H1 (cell line): ENCODE measurements at regions not wholly inside any gene's neighbourhood (a gene's known extent, or its start where the extent isn't known, plus 50 kb on each side); places are given as distances from the start of the nearest gene placed in this dataset.

Experiments used
- CTCF ChIA-PET: fragments of 300-600 bp; sonication (Branson Sonifier 250); formaldehyde crosslinking; loops from one replicate; lab custom pipeline; 2021; ENCODE audit not compliant: partially characterized antibody; lab: Charles Lee
- POLR2A ChIA-PET: fragments of 300-600 bp; sonication (Branson Sonifier 250); formaldehyde crosslinking; loops from one replicate; lab custom pipeline; 2021; ENCODE audit warnings: inconsistent platforms; ENCODE audit not compliant: partially characterized antibody; lab: Charles Lee
- DNase-seq, 2 experiments: peaks; one replicate each; pipeline versions ENCODE4 v3.0.0 to v3.0.0-alpha.2; 2010 to 2022; ENCODE audit warnings: low spot score in 2 of 2, low read depth in 1 of 2, mixed read lengths in 1 of 2
- FAIRE-seq: peaks from 2 replicates; lab custom pipeline; 2011; peaks lifted over from hg19 to GRCh38; lab: Jason Lieb, UNC
- H2AFZ ChIP-seq: 2 replicates; pipeline ENCODE4 v1.8.1; 2012; ENCODE audit warnings: low read length, inconsistent platforms
- H2AK5ac ChIP-seq: 2 replicates; pipeline ENCODE4 v1.6.1; 2013; ENCODE audit warnings: low read depth, low read length
- H2BK120ac ChIP-seq: replicated peaks from 2 replicates; pipeline ENCODE3; 2013; ENCODE audit warnings: low read depth, low read length, inconsistent platforms
- H2BK12ac ChIP-seq: 2 replicates; pipeline ENCODE4 v1.6.1; 2013; ENCODE audit warnings: low read depth, low read length
- H2BK15ac ChIP-seq: 2 replicates; pipeline ENCODE4 v1.6.1; 2013; ENCODE audit warnings: low read length
- H2BK20ac ChIP-seq: 2 replicates; pipeline ENCODE4 v1.6.1; 2013; ENCODE audit warnings: low read length
- H2BK5ac ChIP-seq: 2 replicates; pipeline ENCODE4 v1.6.1; 2013; ENCODE audit warnings: low read depth, low read length
- H3K14ac ChIP-seq: 2 replicates; pipeline ENCODE4 v1.6.1; 2013; ENCODE audit warnings: inconsistent platforms; ENCODE audit not compliant: insufficient read length
- H3K18ac ChIP-seq: 2 replicates; pipeline ENCODE4 v1.6.1; 2013; ENCODE audit warnings: low read length; ENCODE audit errors: extremely low read depth
- H3K23ac ChIP-seq: 2 replicates; pipeline ENCODE4 v1.6.1; 2013; ENCODE audit warnings: inconsistent platforms; ENCODE audit not compliant: insufficient read length
- H3K23me2 ChIP-seq: 2 replicates; pipeline ENCODE4 v1.6.1; 2013; ENCODE audit warnings: low read depth, low read length
- H3K27ac ChIP-seq: 2 replicates; pipeline ENCODE4 v1.6.1; 2011; ENCODE audit warnings: low read depth, low read length, inconsistent platforms
- H3K27me3 ChIP-seq, 4 experiments: replicated peaks in 1 of 4; 1 replicate in 1 of 4; 2 replicates in 3 of 4; pipeline versions ENCODE4 v1.6.1 to v1.8.1; 2011 to 2013; ENCODE audit warnings: low read length in 3 of 4, mild to moderate bottlenecking in 3 of 4, inconsistent platforms in 2 of 4, mixed read lengths in 2 of 4, moderate library complexity in 1 of 4; ENCODE audit not compliant: control insufficient read depth in 3 of 4, insufficient read depth in 3 of 4; ENCODE audit errors: extremely low read depth in 1 of 4
- H3K36me3 ChIP-seq, 4 experiments: 2 replicates each; pipeline versions ENCODE4 v1.6.1 to v1.8.1; 2011 to 2013; ENCODE audit warnings: mild to moderate bottlenecking in 4 of 4, low read length in 3 of 4, moderate library complexity in 2 of 4, control low read depth in 1 of 4, inconsistent platforms in 1 of 4; ENCODE audit not compliant: insufficient read depth in 4 of 4, control insufficient read depth in 2 of 4
- H3K4ac ChIP-seq: replicated peaks from 2 replicates; pipeline ENCODE3; 2013; ENCODE audit warnings: low read length, low read depth, mixed read lengths, inconsistent platforms; ENCODE audit not compliant: insufficient read length
- H3K4me1 ChIP-seq, 4 experiments: replicated peaks in 1 of 4; 1 replicate in 1 of 4; 2 replicates in 3 of 4; pipeline versions ENCODE4 v1.6.1 to v1.8.1; 2011 to 2013; ENCODE audit warnings: low read length in 3 of 4, inconsistent platforms in 2 of 4, mixed read lengths in 1 of 4; ENCODE audit not compliant: insufficient read depth in 4 of 4, control insufficient read depth in 3 of 4
- H3K4me2 ChIP-seq, 2 experiments: 2 replicates each; pipeline versions ENCODE4 v1.6.1 to v1.8.1; 2011 to 2013; ENCODE audit warnings: low read depth in 2 of 2, low read length in 2 of 2, control low read depth in 1 of 2, inconsistent platforms in 1 of 2, mild to moderate bottlenecking in 1 of 2; ENCODE audit not compliant: insufficient read depth in 1 of 2
- H3K4me3 ChIP-seq, 4 experiments: fragments of 200-600, 300-600 bp in 1 of 4; sonication (generic), shearing (Covaris generic), sonication (Bioruptor Twin) in 1 of 4; 2 replicates each; pipeline versions ENCODE4 v1.5.1 to v1.8.1; 2011 to 2016; ENCODE audit warnings: low read length in 4 of 4, low read depth in 3 of 4, control low read depth in 2 of 4, inconsistent platforms in 2 of 4, mild to moderate bottlenecking in 2 of 4, mixed read lengths in 1 of 4, moderate library complexity in 1 of 4; ENCODE audit not compliant: insufficient read depth in 2 of 4; ENCODE audit errors: extremely low read depth in 1 of 4
- H3K56ac ChIP-seq: replicated peaks from 2 replicates; pipeline ENCODE3; 2013; ENCODE audit warnings: low read depth, mild to moderate bottlenecking, mixed read lengths, low read length, inconsistent platforms; ENCODE audit not compliant: insufficient read length
- H3K79me1 ChIP-seq: 2 replicates; pipeline ENCODE4 v1.6.1; 2013; ENCODE audit warnings: low read depth, low read length, control low read depth
- H3K79me2 ChIP-seq, 2 experiments: 2 replicates each; pipeline versions ENCODE4 v1.6.1 to v1.8.1; 2012 to 2013; ENCODE audit warnings: low read length in 2 of 2, mild to moderate bottlenecking in 2 of 2, inconsistent platforms in 1 of 2; ENCODE audit not compliant: insufficient read depth in 2 of 2, control insufficient read depth in 1 of 2
- H3K9ac ChIP-seq, 4 experiments: replicated peaks in 1 of 4; 1 replicate in 1 of 4; 2 replicates in 3 of 4; pipeline versions ENCODE4 v1.6.1 to v1.8.1; 2011 to 2013; ENCODE audit warnings: low read depth in 3 of 4, low read length in 3 of 4, control low read depth in 2 of 4, mild to moderate bottlenecking in 2 of 4, moderate library complexity in 2 of 4, inconsistent platforms in 1 of 4; ENCODE audit errors: extremely low read depth in 1 of 4
- H3K9me3 ChIP-seq, 2 experiments: 2 replicates each; pipeline versions ENCODE4 v1.6.1 to v1.8.1; 2012 to 2013; ENCODE audit warnings: mild to moderate bottlenecking in 2 of 2, moderate library complexity in 2 of 2, control low read depth in 1 of 2, inconsistent platforms in 1 of 2, low read depth in 1 of 2, low read length in 1 of 2, mixed read lengths in 1 of 2; ENCODE audit not compliant: insufficient read depth in 2 of 2
- H4K20me1 ChIP-seq, 2 experiments: replicated peaks in 1 of 2; 2 replicates each; pipeline versions ENCODE3 to v1.8.1; 2011 to 2013; ENCODE audit warnings: inconsistent platforms in 2 of 2, low read length in 2 of 2, mild to moderate bottlenecking in 1 of 2; ENCODE audit not compliant: insufficient read depth in 2 of 2, control insufficient read depth in 1 of 2
- H4K5ac ChIP-seq: 2 replicates; pipeline ENCODE4 v1.6.1; 2013; ENCODE audit warnings: low read length, low read depth, mixed read lengths, inconsistent platforms; ENCODE audit not compliant: insufficient read length
- H4K8ac ChIP-seq: 2 replicates; pipeline ENCODE4 v1.8.0; 2013; ENCODE audit warnings: mild to moderate bottlenecking, moderate library complexity, low read length, inconsistent platforms; ENCODE audit not compliant: insufficient read depth; ENCODE audit errors: extremely low read depth
- H4K91ac ChIP-seq: replicated peaks from 2 replicates; pipeline ENCODE3; 2013; ENCODE audit warnings: low read length, mixed read lengths, inconsistent platforms; ENCODE audit not compliant: insufficient read length
- WGBS, 2 experiments: shearing (Covaris generic) in 1 of 2; methylation state at CpG; one replicate each; pipeline versions ENCODE4 v1.1.6 to v1.1.7; 2013 to 2015; ENCODE audit warnings: low lambda C conversion rate in 2 of 2, mixed read lengths in 2 of 2, inconsistent platforms in 1 of 2, low coverage in 1 of 2, missing lambda C conversion rate in 1 of 2; ENCODE audit not compliant: insufficient replicate concordance in 2 of 2, insufficient coverage in 1 of 2, insufficient read length in 1 of 2; ENCODE audit errors: extremely low coverage in 1 of 2, missing lambda C conversion rate in 1 of 2; 5-methylcytosine and 5-hydroxymethylcytosine counted together

- H3K79me1 ChIP-seq: no peaks in the 10 kb centered on the region
- POLR2A ChIA-PET: interaction anchor here (0.6 kb wide), 1 partner anchor 138 kb away, joined by 3 read pairs; no protein-coding TSS in a partner anchor
- H3K23me2 ChIP-seq: no peaks in the 10 kb centered on the region
- H3K14ac ChIP-seq: no peak overlapping the region
- no peak overlapping the region for H3K56ac ChIP-seq
- H3K79me2 ChIP-seq: no peaks in the 10 kb centered on the region
- no peak overlapping the region for H3K9ac ChIP-seq
- no peak overlapping the region for H3K27ac ChIP-seq
- peaks cover 1 to 10% (median 7%) of the 10 kb centered on the region in 4 experiments; a peak in 4 of 7 replicates for H3K4me1 ChIP-seq
- H3K4me3 ChIP-seq: no peak overlapping the region
- peak overlapping the region; percentile 80 for H2AFZ ChIP-seq
- H4K5ac ChIP-seq: peak overlapping the region; percentile 54
- 47% methylated on average over 3 of the region's 3 CpGs; no CpG with 5 or more reads in 1 of the 2 experiments for WGBS, 2 experiments
- peak overlapping the region; percentile 43 for H2BK120ac ChIP-seq
- H3K36me3 ChIP-seq: no peaks in the 10 kb centered on the region
- 0 out of 2 replicates have a peak overlapping the region, but pooled peaks have one; percentile 53 for H2BK15ac ChIP-seq
- FAIRE-seq (no peak), DNase-seq (no peak)
- no peak overlapping the region for H3K4ac ChIP-seq
- no peaks in the 10 kb centered on the region for H4K20me1 ChIP-seq
- no peak overlapping the region; the same call in 1 of the 2 replicates for H2AK5ac ChIP-seq
- H3K23ac ChIP-seq: no peak overlapping the region
- CTCF ChIA-PET: interaction anchor here (0.6 to 1.6 kb wide), 9 partner anchors 11 to 535 kb away, joined by 3 to 5 read pairs (median 3); no protein-coding TSS in a partner anchor
- peak overlapping the region; percentile 56; the same call in 1 of the 2 replicates for H3K18ac ChIP-seq
- no peaks in the 10 kb centered on the region for H3K9me3 ChIP-seq
- peak overlapping the region; percentile 6 to 11; a peak in 1 of 4 replicates for H3K4me2 ChIP-seq
- H4K8ac ChIP-seq: no peak overlapping the region
- H2BK20ac ChIP-seq: peak overlapping the region; percentile 49
- H3K27me3 ChIP-seq: no peaks in the 10 kb centered on the region
- peak overlapping the region; percentile 64 for H2BK5ac ChIP-seq
- peak overlapping the region; percentile 88 for H2BK12ac ChIP-seq
- H4K91ac ChIP-seq: peak overlapping the region; percentile 32
Observed at GRCh38 chr4:128725405-128726055, 84.0 kb upstream of the JADE1 start.
